Thyroid gland (tissue), 4 donors: ENCODE measurements at regions not wholly inside any gene's neighbourhood (a gene's known extent, or its start where the extent isn't known, plus 50 kb on each side); places are given as distances from the start of the nearest gene placed in this dataset.
"Not testable (repeated sequence)": the region's sequence is repeated elsewhere in the genome, so short reads cannot be mapped to it uniquely, and the experiment has no call there.

Experiments used
- DNase-seq, 2 donors: peaks; one replicate each; pipeline ENCODE4 v3.0.0-alpha.2; 2019
- H3K27ac ChIP-seq, 3 donors: fragments of 200-600 bp; sonication (generic); 1 replicate in 2 of 3; 2 replicates in 1 of 3; pipeline ENCODE4 v1.5.1; 2016 to 2019; ENCODE audit warnings: mild to moderate bottlenecking in 1 of 3, moderate library complexity in 1 of 3
- H3K27me3 ChIP-seq: fragments of 200-600 bp; sonication (generic); one replicate; pipeline ENCODE4 v1.5.1; 2019
- H3K36me3 ChIP-seq, 2 donors: fragments of 200-600 bp; sonication (generic); one replicate each; pipeline ENCODE4 v1.5.1; 2016 to 2019
- H3K4me1 ChIP-seq, 2 donors: fragments of 200-600 bp; sonication (generic); one replicate each; pipeline ENCODE4 v1.5.1; 2017 to 2019
- H3K4me3 ChIP-seq, 3 donors: fragments of 200-600 bp; sonication (generic); replicated peaks in 1 of 3; 1 replicate in 2 of 3; 2 replicates in 1 of 3; pipeline ENCODE4 v1.5.1; 2016; ENCODE audit warnings: mild to moderate bottlenecking in 1 of 3
- H3K9me3 ChIP-seq: fragments of 200-600 bp; sonication (generic); one replicate; pipeline ENCODE4 v1.5.1; 2017
- POLR2A ChIP-seq, 2 donors: fragments of 450-650 bp; IDR thresholded peaks; one replicate each; pipeline ENCODE4 v1.6.1; 2017; ENCODE audit warnings: antibody characterized with exemption in 2 of 2, mild to moderate bottlenecking in 2 of 2, moderate library complexity in 1 of 2
- WGBS, 2 donors: methylation state at CpG; one replicate each; pipeline ENCODE4 v1.1.5; 2017; 5-methylcytosine and 5-hydroxymethylcytosine counted together
- intact Hi-C: fragments of 100-400 bp; cut with DNase I; formaldehyde crosslinking; loops from one replicate; pipeline ENCODE4 v1.15.1; 2023
- TF ChIP-seq, protein P1 (sequence below), 6 experiments: fragments of 200-600 bp in 3 of 6; fragments of 450-650 bp in 3 of 6; sonication (generic) in 3 of 6; IDR thresholded peaks; one replicate each; pipeline ENCODE4 v1.5.1; 2016 to 2019; ENCODE audit warnings: antibody characterized with exemption in 6 of 6, mild to moderate bottlenecking in 2 of 6, inconsistent platforms in 1 of 6, moderate library complexity in 1 of 6

DNA sequence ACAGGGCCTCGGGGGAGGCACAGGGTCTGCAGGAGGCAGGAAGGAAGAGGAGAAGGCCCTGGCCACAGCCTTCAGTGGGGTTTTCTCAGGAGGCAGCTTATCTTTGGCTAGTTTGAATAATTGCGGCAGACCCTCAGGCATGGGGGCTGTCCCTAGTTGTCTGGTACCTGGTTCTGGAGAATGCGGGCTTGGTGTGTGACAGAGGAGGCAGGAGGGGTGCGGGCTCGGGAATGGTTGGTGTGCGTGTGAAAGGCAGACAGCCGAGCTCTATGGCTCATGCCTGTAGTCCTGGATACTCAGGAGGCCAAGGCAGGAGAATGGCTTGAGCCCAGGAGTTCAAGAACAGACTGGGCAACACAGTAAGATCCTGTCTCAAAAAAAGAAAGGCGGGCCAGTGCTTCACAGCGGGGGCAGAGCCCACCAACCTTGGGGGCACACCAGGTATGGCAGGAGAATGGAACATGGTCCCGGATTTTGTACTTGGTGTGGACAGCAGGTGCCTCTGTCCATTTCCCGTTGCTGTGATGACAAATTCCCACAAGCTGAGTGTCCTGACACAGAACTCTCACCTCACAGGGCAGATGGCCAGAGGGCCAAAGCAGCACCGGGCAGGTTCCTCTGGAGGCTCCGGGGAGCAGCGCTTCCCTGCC, 640.6 kb downstream of the TBC1D22A start:
- WGBS, 2 donors, result 87 to 94% methylated on average over 12 to 14 of the region's 14 CpGs
- Histone ChIP-seq H3K9me3 (no peaks in the 10 kb centered on the region), H3K4me1 (no peaks in the 10 kb centered on the region), H3K27me3 (no peaks in the 10 kb centered on the region), H3K27ac (no peak overlapping the region), H3K36me3 (no peaks in the 10 kb centered on the region), H3K4me3 (no peak overlapping the region)
- TF ChIP-seq POLR2A (IDR thresholded peaks at IDR 0.05), result no peak
- TF ChIP-seq, protein P1, sequence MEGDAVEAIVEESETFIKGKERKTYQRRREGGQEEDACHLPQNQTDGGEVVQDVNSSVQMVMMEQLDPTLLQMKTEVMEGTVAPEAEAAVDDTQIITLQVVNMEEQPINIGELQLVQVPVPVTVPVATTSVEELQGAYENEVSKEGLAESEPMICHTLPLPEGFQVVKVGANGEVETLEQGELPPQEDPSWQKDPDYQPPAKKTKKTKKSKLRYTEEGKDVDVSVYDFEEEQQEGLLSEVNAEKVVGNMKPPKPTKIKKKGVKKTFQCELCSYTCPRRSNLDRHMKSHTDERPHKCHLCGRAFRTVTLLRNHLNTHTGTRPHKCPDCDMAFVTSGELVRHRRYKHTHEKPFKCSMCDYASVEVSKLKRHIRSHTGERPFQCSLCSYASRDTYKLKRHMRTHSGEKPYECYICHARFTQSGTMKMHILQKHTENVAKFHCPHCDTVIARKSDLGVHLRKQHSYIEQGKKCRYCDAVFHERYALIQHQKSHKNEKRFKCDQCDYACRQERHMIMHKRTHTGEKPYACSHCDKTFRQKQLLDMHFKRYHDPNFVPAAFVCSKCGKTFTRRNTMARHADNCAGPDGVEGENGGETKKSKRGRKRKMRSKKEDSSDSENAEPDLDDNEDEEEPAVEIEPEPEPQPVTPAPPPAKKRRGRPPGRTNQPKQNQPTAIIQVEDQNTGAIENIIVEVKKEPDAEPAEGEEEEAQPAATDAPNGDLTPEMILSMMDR (IDR thresholded peaks at IDR 0.05), result no peak
- no peak for DNase-seq
- intact Hi-C loops, result no loop called here

DNA sequence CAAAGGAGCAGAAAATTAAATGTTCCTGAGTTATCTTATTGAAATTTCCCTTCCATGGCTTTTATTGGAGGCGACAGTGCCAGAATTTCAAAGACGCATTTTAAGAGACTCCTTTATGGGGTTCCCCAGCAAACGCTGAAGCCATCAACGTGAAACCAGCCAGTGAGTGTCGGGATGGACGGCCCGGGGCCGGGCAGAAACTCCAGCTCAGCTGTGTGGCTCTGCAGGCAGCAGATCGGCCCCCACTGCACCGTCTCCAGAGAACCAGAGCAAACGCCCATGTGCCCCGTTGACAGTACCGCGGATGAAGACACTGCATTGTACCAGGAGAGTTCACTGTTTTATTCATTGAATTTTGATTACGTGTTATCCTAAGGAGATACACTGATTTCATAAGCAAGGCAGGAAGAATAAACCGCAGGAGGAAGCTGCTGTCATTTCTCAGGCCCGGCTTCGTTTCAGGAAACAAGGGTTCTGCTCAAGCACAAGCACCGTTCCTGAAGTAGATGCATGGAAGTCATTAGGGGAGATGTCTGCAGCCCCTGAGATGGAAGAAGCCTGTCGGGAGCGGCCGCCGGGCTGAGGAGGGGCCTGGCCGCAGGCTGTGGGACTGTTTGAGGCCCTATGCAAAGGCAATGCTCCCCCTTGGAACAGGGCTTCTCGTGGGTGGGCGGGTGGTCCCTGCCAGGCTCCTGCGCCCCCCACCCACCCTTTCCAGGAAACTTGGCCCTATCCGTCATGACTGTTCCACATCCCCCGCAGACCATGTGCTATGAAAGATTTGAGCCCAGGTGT, 639.7 kb downstream of the TBC1D22A start:
- no peaks in the 10 kb centered on the region for H3K27me3 ChIP-seq
- no peak for DNase-seq
- H3K4me1 ChIP-seq, result no peaks in the 10 kb centered on the region
- no peaks in the 10 kb centered on the region for H3K9me3 ChIP-seq
- no peak overlapping the region for H3K4me3 ChIP-seq
- 79 to 81% methylated on average over 28 to 29 of the region's 29 CpGs for WGBS, 2 donors
- no peaks in the 10 kb centered on the region for H3K36me3 ChIP-seq
- intact Hi-C loops, result no loop called here
- TF ChIP-seq, protein P1 (IDR thresholded peaks at IDR 0.05), result no peak
- TF ChIP-seq POLR2A (IDR thresholded peaks at IDR 0.05), result no peak
- H3K27ac ChIP-seq, result no peak overlapping the region

DNA sequence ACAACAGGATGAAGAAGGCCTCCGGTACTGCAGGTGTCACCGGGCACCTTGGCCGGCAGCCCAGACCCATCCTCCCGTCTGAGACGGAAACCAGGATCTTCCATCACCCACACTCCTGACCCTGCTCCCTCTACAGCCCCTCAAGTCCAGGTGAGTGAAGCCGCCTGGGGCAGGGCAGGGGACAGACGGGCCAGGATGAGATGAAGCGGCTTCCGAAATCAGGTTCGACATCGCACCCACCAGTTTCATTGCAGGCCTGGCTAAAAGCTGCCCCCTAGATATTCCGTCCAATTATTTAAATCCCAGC, 639.1 kb downstream of the TBC1D22A start:
- Histone ChIP-seq H3K27ac (no peak overlapping the region), H3K9me3 (no peaks in the 10 kb centered on the region), H3K4me3 (no peak overlapping the region), H3K36me3 (no peaks in the 10 kb centered on the region), H3K4me1 (no peaks in the 10 kb centered on the region), H3K27me3 (no peaks in the 10 kb centered on the region)
- 80 to 84% methylated on average over 12 of the region's 12 CpGs for WGBS, 2 donors
- intact Hi-C loops, result no loop called here
- no peak for DNase-seq
- TF ChIP-seq, protein P1 (IDR thresholded peaks at IDR 0.05), result no peak
- TF ChIP-seq POLR2A (IDR thresholded peaks at IDR 0.05), result no peak

DNA sequence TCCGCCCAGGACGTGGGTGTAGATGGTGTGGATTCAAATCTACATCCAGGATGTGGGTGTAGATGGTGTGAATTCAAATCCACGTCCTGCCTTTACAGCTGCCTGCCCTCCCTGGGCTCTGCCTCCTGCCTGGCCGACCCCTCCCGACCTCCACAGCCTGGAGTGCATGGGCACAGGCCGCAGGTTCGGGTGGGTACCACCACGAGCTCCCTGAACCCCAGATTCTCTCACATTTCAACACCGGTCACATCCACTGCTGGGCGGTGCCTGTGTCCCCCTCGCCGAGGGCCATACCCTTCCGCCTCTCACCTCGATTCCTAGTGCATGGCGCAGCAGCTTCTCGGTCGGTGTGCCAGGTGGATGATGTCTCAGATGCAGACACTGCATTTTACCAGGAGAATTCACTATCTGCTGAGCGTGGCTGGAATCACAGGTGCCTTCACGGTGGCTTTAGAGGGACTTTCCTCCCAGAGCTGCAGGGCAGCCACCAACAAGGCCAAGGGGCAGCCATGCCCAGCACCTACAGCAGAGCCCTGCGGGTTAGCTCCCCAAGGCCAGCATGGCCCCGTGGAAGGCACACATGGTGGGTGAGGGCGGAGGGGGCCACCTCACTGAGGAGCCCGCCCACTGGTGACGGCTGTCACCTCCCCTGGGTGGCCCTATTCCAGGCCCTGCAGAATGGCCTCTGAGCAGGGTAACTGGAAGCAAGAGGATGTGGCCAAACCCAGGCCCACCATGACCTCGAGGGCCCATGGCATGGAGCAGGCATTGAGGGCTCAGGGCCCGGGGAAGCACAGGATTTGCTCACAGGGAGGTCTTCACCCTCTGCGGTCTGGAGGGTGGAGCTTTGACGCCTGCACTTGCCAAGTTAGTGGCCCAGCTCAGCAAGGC, 638.5 kb downstream of the TBC1D22A start:
- Histone ChIP-seq H3K27me3 (no peaks in the 10 kb centered on the region), H3K4me1 (no peaks in the 10 kb centered on the region), H3K9me3 (no peaks in the 10 kb centered on the region), H3K36me3 (no peaks in the 10 kb centered on the region), H3K27ac (no peak overlapping the region), H3K4me3 (no peak overlapping the region)
- DNase-seq, result no peak
- WGBS, 2 donors, result 86 to 89% methylated on average over 17 to 20 of the region's 28 CpGs
- TF ChIP-seq POLR2A (IDR thresholded peaks at IDR 0.05), result no peak
- TF ChIP-seq, protein P1 (IDR thresholded peaks at IDR 0.05), result no peak
- intact Hi-C loops, result no loop called here

DNA sequence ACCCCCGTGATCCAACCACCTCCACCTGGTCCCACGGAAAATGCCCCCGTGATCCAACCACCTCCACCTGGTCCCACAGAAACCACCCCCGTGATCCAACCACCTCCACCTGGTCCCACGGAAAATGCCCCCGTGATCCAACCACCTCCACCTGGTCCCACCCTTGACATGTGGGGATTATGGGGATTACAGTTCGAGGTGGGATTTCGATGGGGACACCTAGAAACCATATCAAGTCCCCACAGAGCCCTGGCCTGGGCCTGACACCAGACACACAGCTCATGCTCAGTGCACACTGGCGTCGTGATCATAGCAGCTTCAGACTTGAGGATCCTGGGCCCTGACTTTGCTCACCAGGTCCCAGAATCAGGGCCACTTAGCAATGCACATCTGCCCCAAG, 637.7 kb downstream of the TBC1D22A start:
- H3K27me3 ChIP-seq, H3K9me3 ChIP-seq, H3K4me3 ChIP-seq, intact Hi-C loops, H3K4me1 ChIP-seq, H3K36me3 ChIP-seq, DNase-seq, H3K27ac ChIP-seq: not testable (repeated sequence)
- whole genome bisulfite sequencing, 2 donors, result 86 to 95% methylated on average over 4 to 7 of the region's 10 CpGs
